IPS-NIHi7 (cell line): ENCODE measurements at regions not wholly inside any gene's neighbourhood (a gene's known extent, or its start where the extent isn't known, plus 50 kb on each side); places are given as distances from the start of the nearest gene placed in this dataset.
"Not testable (repeated sequence)": the region's sequence is repeated elsewhere in the genome, so short reads cannot be mapped to it uniquely, and the experiment has no call there.

ENCODE experiments used
- DNase-seq: peaks from one replicate; pipeline ENCODE4 v3.0.0; 2012; ENCODE audit warnings: mixed read lengths; ENCODE audit errors: extremely low spot score

GRCh38 chrY:12212394-12212793 is 488.6 kb upstream of the USP9Y start:
- DNase-seq: no peak

GRCh38 chrY:12215564-12216022 is 485.4 kb upstream of the USP9Y start:
- no peak for DNase-seq

- no peak for DNase-seq
Observed at GRCh38 chrY:12230921-12231320, 470.1 kb upstream of the USP9Y start.

DNA sequence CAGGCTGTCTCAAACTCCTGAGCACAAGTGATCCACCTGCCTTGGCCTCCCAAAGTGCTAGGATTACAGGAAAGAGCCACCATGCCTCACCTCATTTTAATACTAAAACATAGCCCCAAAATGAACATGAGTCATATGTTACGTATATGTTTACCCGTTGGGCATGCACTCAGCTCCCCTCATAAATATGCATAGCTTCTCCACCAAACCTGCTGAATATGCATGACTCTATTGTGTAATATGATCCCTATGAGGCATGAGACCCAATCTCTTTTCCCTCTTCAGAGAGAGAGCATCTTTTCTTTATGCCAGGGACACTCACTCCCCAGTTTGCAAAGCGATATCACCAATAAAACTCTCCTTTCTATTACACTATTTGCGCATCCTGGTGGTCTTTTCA is 464.6 kb upstream of the USP9Y start:
- no peak for DNase-seq

GRCh38 chrY:12240326-12240725 is 460.7 kb upstream of the USP9Y start:
- DNase-seq: not testable (repeated sequence)

DNA sequence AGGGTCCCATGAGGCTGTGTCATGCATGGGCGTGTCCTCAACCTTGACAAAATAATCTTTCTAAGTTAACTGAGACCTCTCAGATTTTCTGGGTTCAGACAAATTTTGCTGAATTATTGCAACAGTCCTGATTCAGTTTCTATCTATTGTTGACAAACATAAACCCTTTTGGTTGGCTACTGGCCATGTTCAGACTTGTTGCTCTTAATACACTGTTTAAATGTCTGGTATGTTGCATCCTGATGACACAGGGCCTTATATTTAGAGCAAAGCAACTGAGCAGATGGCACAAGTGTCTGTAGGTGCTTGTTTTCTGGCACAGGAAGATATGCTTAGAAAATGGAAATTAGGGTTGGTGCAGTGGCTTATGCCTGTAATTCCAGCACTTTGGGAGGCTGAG is 456.9 kb upstream of the USP9Y start:
- no peak for DNase-seq

DNA sequence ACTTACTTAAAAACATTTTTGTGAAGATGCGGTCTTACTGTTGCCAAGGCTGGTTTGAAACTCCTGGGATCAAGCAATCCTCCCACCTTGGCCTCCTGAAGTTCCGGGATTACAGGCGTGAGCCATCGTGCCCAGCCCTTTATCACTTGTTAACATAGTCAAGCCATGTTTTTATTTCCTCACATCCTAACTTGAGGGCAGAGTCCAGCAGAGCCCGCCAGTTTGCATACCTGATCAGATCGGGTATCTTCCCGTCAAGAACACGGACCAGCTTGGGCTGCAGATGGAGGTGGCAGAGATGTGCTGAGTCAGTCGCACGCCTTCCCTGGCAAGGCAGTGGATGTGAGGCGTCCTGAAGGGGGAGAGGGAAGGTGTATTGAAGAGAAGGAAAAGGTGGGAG is 447.3 kb upstream of the USP9Y start:
- no peak for DNase-seq

GRCh38 chrY:12271162-12271561 is 429.9 kb upstream of the USP9Y start:
- DNase-seq: no peak

DNA sequence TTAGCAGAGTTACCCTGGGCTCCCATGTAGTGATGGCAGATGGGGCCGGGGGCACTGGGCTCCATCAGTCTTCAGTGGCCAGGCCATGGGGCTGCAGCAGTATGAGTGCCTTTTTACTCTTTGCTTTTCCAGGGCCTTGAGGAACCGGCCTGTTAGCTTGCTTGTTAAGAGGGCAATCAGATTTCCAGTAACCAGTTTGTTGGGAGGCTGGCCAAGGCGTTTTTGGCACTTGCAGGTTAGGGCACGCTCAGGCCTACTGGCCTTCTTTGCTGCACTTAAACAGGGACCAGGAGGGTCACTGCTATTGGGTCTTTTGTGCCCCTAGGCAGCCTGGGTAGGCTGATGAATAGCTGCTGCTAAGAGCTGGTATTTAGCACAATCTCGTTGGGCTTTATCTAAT is 415.4 kb upstream of the USP9Y start:
- no peak for DNase-seq

GRCh38 chrY:12288919-12289318 is 412.1 kb upstream of the USP9Y start:
- no peak for DNase-seq

- no peak for DNase-seq
Observed at GRCh38 chrY:12289415-12289814, 411.6 kb upstream of the USP9Y start.

GRCh38 chrY:12292542-12292941 is 408.5 kb upstream of the USP9Y start:
- no peak for DNase-seq

DNA sequence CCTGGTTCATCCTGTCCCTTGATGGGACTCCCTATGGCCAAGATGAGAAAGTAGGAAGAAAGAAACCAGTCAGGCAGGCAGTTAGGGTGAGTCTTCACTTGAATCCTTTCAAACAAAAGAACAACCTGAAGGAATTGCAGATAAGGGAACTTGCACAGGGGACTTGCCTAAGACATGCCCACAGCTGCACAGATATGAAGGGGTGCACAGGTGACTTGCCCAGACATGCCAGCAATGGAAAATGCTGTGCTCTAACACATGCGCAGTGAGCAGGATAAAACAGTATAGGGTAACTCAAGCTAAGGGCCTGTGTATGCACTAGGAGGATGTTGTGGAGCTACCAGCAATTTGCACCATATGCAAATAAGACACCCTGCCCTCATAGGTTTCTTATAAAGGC is 404.6 kb upstream of the USP9Y start:
- DNase-seq: no peak

GRCh38 chrY:12299796-12300195 is 401.2 kb upstream of the USP9Y start:
- DNase-seq: not testable (repeated sequence)

- DNase-seq: no peak
Observed at GRCh38 chrY:12303464-12303863, 397.6 kb upstream of the USP9Y start.

GRCh38 chrY:12305456-12305855 is 395.6 kb upstream of the USP9Y start:
- DNase-seq: no peak

DNA sequence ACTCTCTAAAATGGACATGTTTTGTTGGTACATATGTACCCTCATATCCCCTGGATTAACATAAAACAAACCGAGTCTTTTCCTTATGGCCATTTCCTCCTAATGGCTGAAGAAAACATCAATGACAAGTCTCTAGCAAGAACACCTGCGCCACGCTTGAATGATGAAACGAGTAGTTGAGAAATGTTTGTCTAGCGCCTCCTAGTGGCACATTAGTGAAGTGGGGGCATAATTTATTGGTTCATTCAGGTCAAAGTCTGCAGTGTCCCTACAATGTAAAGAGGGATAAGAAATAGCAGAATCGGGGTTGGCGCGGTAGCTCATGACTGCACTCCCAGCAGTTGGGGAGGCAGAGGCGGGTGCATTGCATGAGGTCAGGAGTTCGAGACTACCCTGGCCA is 391.8 kb upstream of the USP9Y start:
- DNase-seq: no peak

DNA sequence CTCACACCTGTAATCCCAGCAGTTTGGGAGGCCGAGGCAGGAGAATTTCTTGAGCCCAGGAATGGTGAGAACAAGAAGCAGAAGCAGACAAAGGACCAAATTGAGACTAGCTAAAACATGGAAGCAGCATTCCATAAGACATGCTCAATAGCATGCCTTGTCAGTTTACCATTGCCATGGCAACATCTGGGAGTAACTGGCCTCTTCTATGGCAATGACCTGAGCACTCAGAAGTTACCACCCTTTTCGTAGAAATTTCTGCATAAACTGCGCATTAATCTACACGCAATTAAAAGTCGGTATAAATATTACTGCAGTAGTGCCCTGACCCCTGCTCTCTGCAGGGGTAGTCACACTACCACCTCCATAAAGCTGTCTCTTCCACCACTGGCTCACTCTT is 390.2 kb upstream of the USP9Y start:
- no peak for DNase-seq

DNA sequence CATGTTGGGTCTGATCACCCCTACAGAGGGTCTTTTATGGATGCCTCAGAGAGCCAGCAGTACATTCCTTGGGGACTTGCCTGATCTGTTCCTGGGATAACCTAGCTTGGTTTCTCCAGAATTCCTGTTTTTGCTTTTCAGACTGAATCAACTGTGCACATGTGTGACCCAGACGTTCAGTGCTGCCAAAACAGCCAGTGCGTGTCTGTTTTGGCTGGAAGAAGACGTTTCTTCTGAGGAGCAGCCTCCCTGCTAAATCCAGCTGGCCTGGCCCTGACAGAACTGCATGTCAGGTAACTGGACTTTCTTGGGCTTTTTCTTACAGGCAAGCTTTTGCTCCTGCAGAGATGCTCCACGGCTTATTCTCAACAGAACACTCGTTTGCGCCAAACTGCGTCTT is 373.3 kb upstream of the USP9Y start:
- DNase-seq: no peak

- DNase-seq: not testable (repeated sequence)
Observed at GRCh38 chrY:12331917-12332316, 369.1 kb upstream of the USP9Y start.

DNA sequence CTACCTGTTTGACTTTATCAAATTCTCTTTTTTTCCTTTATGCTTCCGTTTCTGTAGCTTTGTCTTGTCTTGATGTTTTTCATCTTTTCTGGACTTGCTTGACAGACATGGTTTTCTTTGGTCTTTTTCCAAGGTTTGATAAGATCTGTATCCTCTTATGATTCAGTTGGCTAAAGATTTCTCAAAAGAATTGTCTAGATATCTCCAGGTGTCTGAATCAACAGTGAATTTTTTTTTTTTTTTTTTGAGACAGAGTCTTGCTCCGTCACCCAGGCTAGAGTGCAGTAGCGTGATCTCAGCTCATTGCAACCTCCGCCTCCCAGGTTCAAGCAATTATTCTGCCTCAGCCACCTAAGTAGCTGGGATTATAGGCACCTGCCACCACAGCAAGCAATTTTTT is 357.8 kb upstream of the USP9Y start:
- no peak for DNase-seq

GRCh38 chrY:12348181-12348580 is 352.9 kb upstream of the USP9Y start:
- DNase-seq: no peak

GRCh38 chrY:12357204-12357603 is 343.8 kb upstream of the USP9Y start:
- no peak for DNase-seq

GRCh38 chrY:12357655-12358054 is 343.4 kb upstream of the USP9Y start:
- DNase-seq: no peak

GRCh38 chrY:12358337-12358736 is 342.7 kb upstream of the USP9Y start:
- DNase-seq: no peak
